Omental fat pad (tissue), 3 donors: ENCODE measurements at regions not wholly inside any gene's neighbourhood (a gene's known extent, or its start where the extent isn't known, plus 50 kb on each side); places are given as distances from the start of the nearest gene placed in this dataset.

ENCODE experiments used
- ATAC-seq: fragments of 150-250 bp; one replicate; pipeline ENCODE4 v1.9.1; 2016; ENCODE audit warnings: mild to moderate bottlenecking, moderate library complexity; ENCODE audit not compliant: low FRiP score
- DNase-seq: peaks from one replicate; pipeline ENCODE4 v3.0.0-alpha.2; 2019; ENCODE audit warnings: low spot score
- CTCF ChIP-seq, 3 donors: fragments of 450-650 bp; IDR thresholded peaks; one replicate each; pipeline ENCODE4 v1.5.1; 2016 to 2017; ENCODE audit warnings: antibody characterized with exemption in 3 of 3, mild to moderate bottlenecking in 3 of 3, moderate library complexity in 2 of 3

GRCh38 chr5:111645303-111645838, 111.6 kb downstream of the NREP start:
- ATAC-seq (no peak), DNase-seq (no peak)
- TF ChIP-seq CTCF (IDR thresholded peaks at IDR 0.05), result no peak

- ATAC-seq, result no peak
Observed at GRCh38 chr5:111643499-111643898, 113.5 kb downstream of the NREP start.

GRCh38 chr5:111641533-111642233, 115.3 kb downstream of the NREP start:
- TF ChIP-seq CTCF (IDR thresholded peaks at IDR 0.05), result no peak
- ATAC-seq (peak; percentile 89), DNase-seq (no peak)

More at GRCh38 chr5:111643499-111643898, 113.5 kb downstream of the NREP start:
- DNase-seq, result no peak
- no peak for TF ChIP-seq CTCF (IDR thresholded peaks at IDR 0.05)

- ATAC-seq, result no peak
- no peak for TF ChIP-seq CTCF (IDR thresholded peaks at IDR 0.05)
Observed at GRCh38 chr5:111639912-111640311, 117.1 kb downstream of the NREP start.

GRCh38 chr5:111636736-111637135, 120.3 kb downstream of the NREP start:
- DNase-seq (no peak), ATAC-seq (no peak)
- no peak for TF ChIP-seq CTCF (IDR thresholded peaks at IDR 0.05)

More at GRCh38 chr5:111639912-111640311, 117.1 kb downstream of the NREP start:
- no peak for DNase-seq

- DNase-seq, result no peak
- peak; percentile 92 for ATAC-seq
- no peak for TF ChIP-seq CTCF (IDR thresholded peaks at IDR 0.05)
Observed at GRCh38 chr5:111635916-111636570, 121.0 kb downstream of the NREP start.
